ENCODE measurements at regions not wholly inside any gene's neighbourhood (a gene's known extent, or its start where the extent isn't known, plus 50 kb on each side); places are given as distances from the start of the nearest gene placed in this dataset.

- no peak for DNase-seq (ENCODE audit: low spot score in 2 of 2)
- no peaks in the 10 kb centered on the region for H3K27me3 ChIP-seq
- 91 to 95% methylated on average over 2 of the region's 2 CpGs for WGBS, 2 donors
- peaks cover 0 to 3% (median 0%) of the 10 kb centered on the region in 4 donors for H3K9me3 ChIP-seq
- no peak overlapping the region for H3K4me3 ChIP-seq
- H3K4me1 ChIP-seq, result no peaks in the 10 kb centered on the region
- TF ChIP-seq EP300 (IDR thresholded peaks at IDR 0.05), result no peak
- H3K27ac ChIP-seq, result no peak overlapping the region
- no peaks in the 10 kb centered on the region for H3K36me3 ChIP-seq
Measured at GRCh38 chr6:79396625-79397024, 140.6 kb downstream of the LCA5 start.

- no peaks in the 10 kb centered on the region for H3K36me3 ChIP-seq
Measured at GRCh38 chr6:79394690-79395089, 142.5 kb downstream of the LCA5 start.

GRCh38 chr6:79392094-79392493, 145.1 kb downstream of the LCA5 start:
- H3K27me3 ChIP-seq, result no peaks in the 10 kb centered on the region
- 78% methylated on average over 3 of the region's 3 CpGs for WGBS, 2 donors
- H3K27ac ChIP-seq, result no peak overlapping the region
- H3K4me3 ChIP-seq, result no peak overlapping the region
- no peaks in the 10 kb centered on the region for H3K4me1 ChIP-seq
- TF ChIP-seq CTCF (IDR thresholded peaks at IDR 0.05) (no peak), POLR2A (IDR thresholded peaks at IDR 0.05) (no peak), EP300 (IDR thresholded peaks at IDR 0.05) (no peak)
- H3K36me3 ChIP-seq, result no peaks in the 10 kb centered on the region
- DNase-seq (ENCODE audit: low spot score in 2 of 2), result no peak
- H3K9me3 ChIP-seq, result no peaks in the 10 kb centered on the region

More at GRCh38 chr6:79394690-79395089, 142.5 kb downstream of the LCA5 start:
- Histone ChIP-seq H3K4me1 (no peaks in the 10 kb centered on the region), H3K4me3 (no peak overlapping the region), H3K9me3 (peaks cover 0 to 3% (median 0%) of the 10 kb centered on the region in 4 donors), H3K27ac (no peak overlapping the region), H3K27me3 (no peaks in the 10 kb centered on the region)
- WGBS, 2 donors, result 66 to 79% methylated on average over 3 of the region's 3 CpGs
- no peak for DNase-seq (ENCODE audit: low spot score in 2 of 2)
- TF ChIP-seq POLR2A (IDR thresholded peaks at IDR 0.05) (no peak), EP300 (IDR thresholded peaks at IDR 0.05) (no peak), CTCF (IDR thresholded peaks at IDR 0.05) (no peak)

- no peaks in the 10 kb centered on the region for H3K36me3 ChIP-seq
- H3K27ac ChIP-seq, result no peak overlapping the region
- no peaks in the 10 kb centered on the region for H3K9me3 ChIP-seq
- 65 to 79% methylated on average over 1 of the region's 1 CpG for WGBS, 2 donors
- peaks cover 0 to 2% (median 0%) of the 10 kb centered on the region in 4 donors for H3K4me1 ChIP-seq
- DNase-seq (ENCODE audit: low spot score in 2 of 2), result no peak
- TF ChIP-seq EP300 (IDR thresholded peaks at IDR 0.05), result no peak
- TF ChIP-seq CTCF (IDR thresholded peaks at IDR 0.05), result no peak
- TF ChIP-seq POLR2A (IDR thresholded peaks at IDR 0.05), result no peak
- H3K4me3 ChIP-seq, result no peak overlapping the region
- no peaks in the 10 kb centered on the region for H3K27me3 ChIP-seq
Measured at GRCh38 chr6:79391480-79391879, 145.8 kb downstream of the LCA5 start.

GRCh38 chr6:79385893-79386292, 151.3 kb downstream of the LCA5 start:
- no peak for DNase-seq (ENCODE audit: low spot score in 2 of 2)
- WGBS, 2 donors, result 36 to 38% methylated on average over 4 of the region's 4 CpGs
- Histone ChIP-seq H3K9me3 (no peaks in the 10 kb centered on the region), H3K36me3 (no peaks in the 10 kb centered on the region), H3K27ac (peak overlapping the region in 2 of 4 donors; percentile 11 to 25), H3K4me3 (no peak overlapping the region), H3K4me1 (peaks cover 0 to 3% (median 0%) of the 10 kb centered on the region in 4 donors), H3K27me3 (no peaks in the 10 kb centered on the region)
- TF ChIP-seq EP300 (IDR thresholded peaks at IDR 0.05) (no peak), CTCF (IDR thresholded peaks at IDR 0.05) (no peak)

GRCh38 chr6:79385333-79385732, 150.9 kb upstream of the HMGN3 start:
- Histone ChIP-seq H3K4me1 (peaks cover 0 to 3% (median 0%) of the 10 kb centered on the region in 4 donors), H3K27me3 (no peaks in the 10 kb centered on the region), H3K9me3 (no peaks in the 10 kb centered on the region), H3K4me3 (no peak overlapping the region), H3K27ac (no peak overlapping the region), H3K36me3 (no peaks in the 10 kb centered on the region)
- TF ChIP-seq EP300 (IDR thresholded peaks at IDR 0.05) (no peak), POLR2A (IDR thresholded peaks at IDR 0.05) (no peak), CTCF (IDR thresholded peaks at IDR 0.05) (no peak)
- 64 to 66% methylated on average over 1 of the region's 1 CpG for WGBS, 2 donors
- DNase-seq (ENCODE audit: low spot score in 2 of 2), result no peak
